Endothelial cell (in vitro differentiated cells): ENCODE measurements at regions not wholly inside any gene's neighbourhood (a gene's known extent, or its start where the extent isn't known, plus 50 kb on each side); places are given as distances from the start of the nearest gene placed in this dataset.

Experiments
- DNase-seq: peaks from one replicate; pipeline ENCODE4 v3.0.0; 2021; ENCODE audit warnings: low spot score
- H3K27ac Mint-ChIP-seq: one replicate; pipeline ENCODE4 v1.8.0; 2021; ENCODE audit warnings: mixed read lengths, inconsistent platforms; ENCODE audit not compliant: unreplicated experiment
- H3K27me3 Mint-ChIP-seq: one replicate; pipeline ENCODE4 v1.8.0; 2021; ENCODE audit warnings: mild to moderate bottlenecking, moderate library complexity, mixed read lengths, inconsistent platforms; ENCODE audit not compliant: unreplicated experiment
- H3K36me3 Mint-ChIP-seq: one replicate; pipeline ENCODE4 v1.8.0; 2021; ENCODE audit warnings: mild to moderate bottlenecking, low read depth, mixed read lengths, inconsistent platforms; ENCODE audit not compliant: unreplicated experiment
- H3K4me1 Mint-ChIP-seq: one replicate; pipeline ENCODE4 v1.8.0; 2021; ENCODE audit warnings: mild to moderate bottlenecking, mixed read lengths, inconsistent platforms; ENCODE audit not compliant: unreplicated experiment
- H3K4me3 Mint-ChIP-seq: one replicate; pipeline ENCODE4 v1.8.0; 2021; ENCODE audit warnings: mild to moderate bottlenecking, mixed read lengths, inconsistent platforms; ENCODE audit not compliant: unreplicated experiment
- H3K9me3 Mint-ChIP-seq: one replicate; pipeline ENCODE4 v1.8.0; 2021; ENCODE audit warnings: mixed read lengths, inconsistent platforms; ENCODE audit not compliant: unreplicated experiment
- CTCF ChIP-seq: fragments of 200-600 bp; sonication (generic); IDR thresholded peaks from one replicate; pipeline ENCODE4 v1.5.0; 2021; ENCODE audit warnings: antibody characterized with exemption; ENCODE audit not compliant: unreplicated experiment

GRCh38 chr4:112808001-112808400, 171.1 kb downstream of the LARP7 start:
- no peak for TF ChIP-seq CTCF
- no peak overlapping the region for H3K4me3 Mint-ChIP-seq
- no peak overlapping the region for H3K27ac Mint-ChIP-seq
- H3K36me3 Mint-ChIP-seq: no peaks in the 10 kb centered on the region
- H3K4me1 Mint-ChIP-seq: peaks cover 6% of the 10 kb centered on the region
- no peak for DNase-seq
- peaks cover 2% of the 10 kb centered on the region for H3K27me3 Mint-ChIP-seq
- no peaks in the 10 kb centered on the region for H3K9me3 Mint-ChIP-seq

GRCh38 chr4:112813790-112814189, 176.8 kb downstream of the LARP7 start:
- Mint-ChIP-seq H3K36me3 (no peaks in the 10 kb centered on the region), H3K27me3 (no peaks in the 10 kb centered on the region), H3K4me1 (peaks cover 8% of the 10 kb centered on the region), H3K27ac (no peak overlapping the region), H3K9me3 (no peaks in the 10 kb centered on the region), H3K4me3 (no peak overlapping the region)
- no peak for DNase-seq
- no peak for TF ChIP-seq CTCF

- Mint-ChIP-seq H3K4me3 (peak overlapping the region; percentile 15), H3K36me3 (no peaks in the 10 kb centered on the region), H3K4me1 (peaks cover 11% of the 10 kb centered on the region), H3K27ac (no peak overlapping the region), H3K27me3 (no peaks in the 10 kb centered on the region), H3K9me3 (no peaks in the 10 kb centered on the region)
- TF ChIP-seq CTCF: no peak
- DNase-seq: peak; percentile 53
Observed at GRCh38 chr4:112817933-112818593, 181.1 kb downstream of the LARP7 start.

- no peaks in the 10 kb centered on the region for H3K36me3 Mint-ChIP-seq
- no peak for DNase-seq
- peak overlapping the region; percentile 15 for H3K4me3 Mint-ChIP-seq
Observed at GRCh38 chr4:112818594-112818965, 181.6 kb downstream of the LARP7 start.

GRCh38 chr4:112819729-112820128, 182.8 kb downstream of the LARP7 start:
- H3K27ac Mint-ChIP-seq: no peak overlapping the region
- H3K27me3 Mint-ChIP-seq: no peaks in the 10 kb centered on the region
- TF ChIP-seq CTCF: no peak
- no peaks in the 10 kb centered on the region for H3K9me3 Mint-ChIP-seq
- DNase-seq: no peak
- peaks cover 11% of the 10 kb centered on the region for H3K4me1 Mint-ChIP-seq
- no peak overlapping the region for H3K4me3 Mint-ChIP-seq
- H3K36me3 Mint-ChIP-seq: no peaks in the 10 kb centered on the region

More at GRCh38 chr4:112818594-112818965, 181.6 kb downstream of the LARP7 start:
- H3K9me3 Mint-ChIP-seq: no peaks in the 10 kb centered on the region
- peaks cover 11% of the 10 kb centered on the region for H3K4me1 Mint-ChIP-seq
- no peak overlapping the region for H3K27ac Mint-ChIP-seq
- no peaks in the 10 kb centered on the region for H3K27me3 Mint-ChIP-seq
- no peak for TF ChIP-seq CTCF
